ENCODE measurements at regions not wholly inside any gene's neighbourhood (a gene's known extent, or its start where the extent isn't known, plus 50 kb on each side); places are given as distances from the start of the nearest gene placed in this dataset.

- Histone ChIP-seq H3K27ac (ENCODE audit: low read length) (no peak overlapping the region), H4K20me1 (ENCODE audit: insufficient read depth, low read length) (no peaks in the 10 kb centered on the region), H3K9ac (ENCODE audit: low read length) (no peak overlapping the region), H3K79me2 (ENCODE audit: low read length) (no peaks in the 10 kb centered on the region), H3K4me1 (ENCODE audit: low read length) (no peaks in the 10 kb centered on the region), H3K4me3 (ENCODE audit: low read length) (no peak overlapping the region), H3K27me3 (ENCODE audit: low read depth, low read length) (no peaks in the 10 kb centered on the region), H3K4me2 (ENCODE audit: low read length) (no peak overlapping the region), H2AFZ (ENCODE audit: low read depth, low read length) (no peak overlapping the region), H3K36me3 (replicated peaks; ENCODE audit: low read depth, low read length) (no peaks in the 10 kb centered on the region), H3K9me3 (ENCODE audit: insufficient read depth, low read length) (no peaks in the 10 kb centered on the region)
- no peak for TF ChIP-seq EZH2phosphoT487 (IDR thresholded peaks at IDR 0.05; ENCODE audit: low read depth)
- peak; percentile 78 for TF ChIP-seq CTCF (IDR thresholded peaks at IDR 0.05; ENCODE audit: low read depth, low read length)
Observed at GRCh38 chr3:69671082-69671952, 67.9 kb upstream of the MITF start.

- Histone ChIP-seq H3K4me3 (ENCODE audit: low read length) (no peak overlapping the region), H3K79me2 (ENCODE audit: low read length) (no peaks in the 10 kb centered on the region), H4K20me1 (ENCODE audit: insufficient read depth, low read length) (no peaks in the 10 kb centered on the region), H3K27me3 (ENCODE audit: low read depth, low read length) (0 out of 2 replicates have a peak, but pooled peaks cover 5% of the 10 kb centered on the region), H3K9ac (ENCODE audit: low read length) (no peak overlapping the region), H3K36me3 (replicated peaks; ENCODE audit: low read depth, low read length) (no peaks in the 10 kb centered on the region), H2AFZ (ENCODE audit: low read depth, low read length) (no peak overlapping the region), H3K9me3 (ENCODE audit: insufficient read depth, low read length) (no peaks in the 10 kb centered on the region), H3K4me2 (ENCODE audit: low read length) (no peak overlapping the region), H3K4me1 (ENCODE audit: low read length) (no peaks in the 10 kb centered on the region), H3K27ac (ENCODE audit: low read length) (no peak overlapping the region)
- no peak for TF ChIP-seq CTCF (IDR thresholded peaks at IDR 0.05; ENCODE audit: low read depth, low read length)
Observed at GRCh38 chr3:69669070-69669469, 70.2 kb upstream of the MITF start.

- Histone ChIP-seq H3K27me3 (ENCODE audit: low read depth, low read length) (0 out of 2 replicates have a peak, but pooled peaks cover 11% of the 10 kb centered on the region), H3K36me3 (replicated peaks; ENCODE audit: low read depth, low read length) (no peaks in the 10 kb centered on the region), H3K27ac (ENCODE audit: low read length) (no peak overlapping the region), H4K20me1 (ENCODE audit: insufficient read depth, low read length) (no peaks in the 10 kb centered on the region), H3K4me1 (ENCODE audit: low read length) (no peaks in the 10 kb centered on the region), H3K9me3 (ENCODE audit: insufficient read depth, low read length) (no peaks in the 10 kb centered on the region), H3K4me2 (ENCODE audit: low read length) (no peak overlapping the region), H3K9ac (ENCODE audit: low read length) (no peak overlapping the region), H2AFZ (ENCODE audit: low read depth, low read length) (no peak overlapping the region), H3K79me2 (ENCODE audit: low read length) (no peaks in the 10 kb centered on the region), H3K4me3 (ENCODE audit: low read length) (no peak overlapping the region)
- no peak for TF ChIP-seq EZH2phosphoT487 (IDR thresholded peaks at IDR 0.05; ENCODE audit: low read depth)
- TF ChIP-seq CTCF (IDR thresholded peaks at IDR 0.05; ENCODE audit: low read depth, low read length) = no peak
Observed at GRCh38 chr3:69665026-69665737, 74.1 kb upstream of the MITF start.

GRCh38 chr3:69660631-69661030, 78.6 kb upstream of the MITF start:
- Histone ChIP-seq H3K36me3 (replicated peaks; ENCODE audit: low read depth, low read length) (no peaks in the 10 kb centered on the region), H3K4me2 (ENCODE audit: low read length) (no peak overlapping the region), H2AFZ (ENCODE audit: low read depth, low read length) (no peak overlapping the region), H3K9ac (ENCODE audit: low read length) (no peak overlapping the region), H4K20me1 (ENCODE audit: insufficient read depth, low read length) (no peaks in the 10 kb centered on the region), H3K79me2 (ENCODE audit: low read length) (no peaks in the 10 kb centered on the region), H3K27me3 (ENCODE audit: low read depth, low read length) (peaks cover 21% of the 10 kb centered on the region; the same call in 1 of the 2 replicates), H3K27ac (ENCODE audit: low read length) (no peak overlapping the region), H3K9me3 (ENCODE audit: insufficient read depth, low read length) (no peaks in the 10 kb centered on the region), H3K4me3 (ENCODE audit: low read length) (no peak overlapping the region), H3K4me1 (ENCODE audit: low read length) (no peaks in the 10 kb centered on the region)
- TF ChIP-seq EZH2phosphoT487 (IDR thresholded peaks at IDR 0.05; ENCODE audit: low read depth) (no peak), CTCF (IDR thresholded peaks at IDR 0.05; ENCODE audit: low read depth, low read length) (no peak)

All from OCI-LY3 (cell line).